SHP77 (cell line): ENCODE measurements at regions not wholly inside any gene's neighbourhood (a gene's known extent, or its start where the extent isn't known, plus 50 kb on each side); places are given as distances from the start of the nearest gene placed in this dataset.

Source experiments
- DNase-seq, 2 experiments: peaks; one replicate each; lab custom pipeline; 2025; lab: John Stamatoyannopoulos, UW

- DNase-seq, result no peak
These were observed 279.9 kb downstream of the BRD1 start for GRCh38 chr22:49547751-49548239.

GRCh38 chr22:49546811-49547585 is 280.7 kb downstream of the BRD1 start:
- no peak for DNase-seq

- DNase-seq, result no peak
These were observed 282.1 kb downstream of the BRD1 start for GRCh38 chr22:49545606-49546005.

GRCh38 chr22:49544286-49544685 is 283.4 kb downstream of the BRD1 start:
- no peak for DNase-seq

GRCh38 chr22:49543876-49544275 is 283.8 kb downstream of the BRD1 start:
- no peak for DNase-seq

GRCh38 chr22:49541693-49542230 is 285.9 kb downstream of the BRD1 start:
- no peak for DNase-seq

GRCh38 chr22:49540913-49541692 is 286.6 kb downstream of the BRD1 start:
- no peak for DNase-seq

- peak; percentile 12 to 23 for DNase-seq
These were observed 287.4 kb downstream of the BRD1 start for GRCh38 chr22:49540084-49540912.

- no peak for DNase-seq
These were observed 289.7 kb downstream of the BRD1 start for GRCh38 chr22:49538006-49538405.

- no peak for DNase-seq
These were observed 291.0 kb downstream of the BRD1 start for GRCh38 chr22:49536571-49537131.

- no peak for DNase-seq
These were observed 292.0 kb downstream of the BRD1 start for GRCh38 chr22:49535527-49536125.

- DNase-seq, result no peak
These were observed 292.5 kb downstream of the BRD1 start for GRCh38 chr22:49535126-49535525.

- no peak for DNase-seq
These were observed 293.3 kb downstream of the BRD1 start for GRCh38 chr22:49534386-49534785.

GRCh38 chr22:49533886-49534285 is 293.8 kb downstream of the BRD1 start:
- DNase-seq, result no peak

GRCh38 chr22:49532869-49533802 is 294.5 kb downstream of the BRD1 start:
- peak; percentile 68 to 76 for DNase-seq

GRCh38 chr22:49531368-49531791 is 296.3 kb downstream of the BRD1 start:
- no peak for DNase-seq

- no peak for DNase-seq
These were observed 296.9 kb downstream of the BRD1 start for GRCh38 chr22:49530671-49531367.

GRCh38 chr22:49528420-49528720 is 299.3 kb downstream of the BRD1 start:
- DNase-seq, result no peak

- no peak for DNase-seq
These were observed 299.9 kb downstream of the BRD1 start for GRCh38 chr22:49527611-49528419.
